PC-3 (cell line): ENCODE measurements at regions not wholly inside any gene's neighbourhood (a gene's known extent, or its start where the extent isn't known, plus 50 kb on each side); places are given as distances from the start of the nearest gene placed in this dataset.

Source experiments
- EZH2phosphoT487 ChIP-seq: fragments of 300-600 bp; sonication (generic); IDR thresholded peaks from 2 replicates; pipeline ENCODE4 v1.6.1; 2018; ENCODE audit warnings: mild to moderate bottlenecking, antibody characterized with exemption, low read length, borderline replicate concordance
- TF ChIP-seq, protein P1 (sequence below): fragments of 300-600 bp; sonication (generic); conservative IDR thresholded peaks from 2 replicates; pipeline ENCODE4 v1.5.1; 2017; ENCODE audit warnings: antibody characterized with exemption, low read depth, mild to moderate bottlenecking, low read length

DNA sequence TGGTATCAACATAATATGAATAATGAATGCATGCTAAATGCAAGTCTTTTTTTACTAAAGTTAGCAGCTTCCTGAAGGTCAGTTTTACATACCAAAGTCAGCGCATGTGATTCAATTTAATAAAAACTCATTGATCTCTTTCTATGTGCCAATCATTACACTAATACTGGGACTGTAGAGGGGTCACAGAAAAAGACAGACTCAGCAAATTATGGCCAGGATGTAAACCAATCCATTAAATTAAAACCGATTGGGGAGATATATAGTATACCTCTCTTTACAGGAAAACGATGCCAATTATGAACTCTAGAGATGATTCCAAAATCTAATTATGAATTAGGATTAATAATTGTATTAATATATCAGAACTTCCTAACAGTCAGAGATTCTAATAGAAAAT, 624.4 kb upstream of the PCDH20 start:
- TF ChIP-seq, protein P1, sequence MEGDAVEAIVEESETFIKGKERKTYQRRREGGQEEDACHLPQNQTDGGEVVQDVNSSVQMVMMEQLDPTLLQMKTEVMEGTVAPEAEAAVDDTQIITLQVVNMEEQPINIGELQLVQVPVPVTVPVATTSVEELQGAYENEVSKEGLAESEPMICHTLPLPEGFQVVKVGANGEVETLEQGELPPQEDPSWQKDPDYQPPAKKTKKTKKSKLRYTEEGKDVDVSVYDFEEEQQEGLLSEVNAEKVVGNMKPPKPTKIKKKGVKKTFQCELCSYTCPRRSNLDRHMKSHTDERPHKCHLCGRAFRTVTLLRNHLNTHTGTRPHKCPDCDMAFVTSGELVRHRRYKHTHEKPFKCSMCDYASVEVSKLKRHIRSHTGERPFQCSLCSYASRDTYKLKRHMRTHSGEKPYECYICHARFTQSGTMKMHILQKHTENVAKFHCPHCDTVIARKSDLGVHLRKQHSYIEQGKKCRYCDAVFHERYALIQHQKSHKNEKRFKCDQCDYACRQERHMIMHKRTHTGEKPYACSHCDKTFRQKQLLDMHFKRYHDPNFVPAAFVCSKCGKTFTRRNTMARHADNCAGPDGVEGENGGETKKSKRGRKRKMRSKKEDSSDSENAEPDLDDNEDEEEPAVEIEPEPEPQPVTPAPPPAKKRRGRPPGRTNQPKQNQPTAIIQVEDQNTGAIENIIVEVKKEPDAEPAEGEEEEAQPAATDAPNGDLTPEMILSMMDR = no peak
- no peak for TF ChIP-seq EZH2phosphoT487
